Memory B cell (primary cell): ENCODE measurements at regions not wholly inside any gene's neighbourhood (a gene's known extent, or its start where the extent isn't known, plus 50 kb on each side); places are given as distances from the start of the nearest gene placed in this dataset.
"Not testable (repeated sequence)": the region's sequence is repeated elsewhere in the genome, so short reads cannot be mapped to it uniquely, and the experiment has no call there.

Experiments used
- ATAC-seq: fragments of 150-1000 bp; cut with Tn5 transposase; 2 replicates; pipeline ENCODE4 v1.10.0; 2021; ENCODE audit warnings: low read depth, mild to moderate bottlenecking, moderate library complexity
- DNase-seq, 2 donors: peaks; one replicate each; pipeline ENCODE4 v3.0.0; 2022; ENCODE audit warnings: low spot score in 2 of 2
- H3K27ac Mint-ChIP-seq: one replicate; pipeline ENCODE4 v1.8.0; 2022; ENCODE audit warnings: mild to moderate bottlenecking, moderate library complexity, mixed read lengths
- H3K27me3 Mint-ChIP-seq: one replicate; pipeline ENCODE4 v1.8.0; 2022; ENCODE audit warnings: mixed read lengths
- H3K36me3 Mint-ChIP-seq: one replicate; pipeline ENCODE4 v1.8.0; 2022; ENCODE audit warnings: mild to moderate bottlenecking, mixed read lengths
- H3K4me1 Mint-ChIP-seq: one replicate; pipeline ENCODE4 v1.8.0; 2022; ENCODE audit warnings: mixed read lengths
- H3K4me3 Mint-ChIP-seq: one replicate; pipeline ENCODE4 v1.8.0; 2022; ENCODE audit warnings: mild to moderate bottlenecking, moderate library complexity, mixed read lengths
- H3K9me3 Mint-ChIP-seq: one replicate; pipeline ENCODE4 v1.8.0; 2022; ENCODE audit warnings: mixed read lengths

DNA sequence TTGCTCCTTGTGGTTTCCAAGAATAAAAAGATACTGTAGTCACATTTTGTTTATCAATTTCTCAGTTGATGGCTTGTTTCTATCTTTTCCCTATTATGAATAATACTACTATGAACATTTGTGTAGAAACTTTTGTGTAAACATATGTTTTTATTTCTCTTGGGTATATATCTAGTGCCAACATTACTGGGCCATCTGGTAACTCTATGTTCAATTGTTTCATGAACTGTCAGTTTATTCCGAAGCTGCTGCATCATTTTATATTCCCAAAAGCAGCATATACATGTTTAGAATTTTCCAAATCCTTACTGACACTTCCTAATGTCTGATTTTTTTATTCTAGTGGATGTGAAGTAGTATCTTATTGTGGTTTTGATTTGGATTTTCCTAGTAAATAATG is 737.6 kb upstream of the TMEFF2 start:
- Mint-ChIP-seq H3K27ac (no peak overlapping the region), H3K36me3 (no peaks in the 10 kb centered on the region), H3K4me1 (no peaks in the 10 kb centered on the region), H3K9me3 (no peaks in the 10 kb centered on the region), H3K27me3 (no peaks in the 10 kb centered on the region), H3K4me3 (no peak overlapping the region)
- ATAC-seq (no peak), DNase-seq (no peak)

DNA sequence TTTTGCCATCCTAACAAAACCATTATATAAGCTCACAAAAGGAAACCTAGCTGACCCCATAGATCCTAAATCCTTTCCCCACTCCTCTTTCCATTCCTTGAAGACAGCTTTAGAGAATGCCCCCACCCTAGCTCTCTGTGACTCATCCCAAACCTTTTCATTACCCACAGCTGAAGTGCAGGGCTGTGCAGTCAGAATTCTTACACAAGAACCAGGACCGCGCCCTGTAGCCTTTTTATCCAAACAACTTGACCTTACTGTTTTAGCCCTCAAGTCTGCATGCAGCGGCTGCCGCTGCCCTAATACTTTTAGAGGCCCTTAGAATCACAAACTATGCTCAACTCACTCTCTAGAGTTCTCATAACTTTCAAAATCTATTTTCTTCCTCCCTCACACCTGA is 726.9 kb upstream of the TMEFF2 start:
- H3K27me3 Mint-ChIP-seq, ATAC-seq, DNase-seq, H3K9me3 Mint-ChIP-seq, H3K27ac Mint-ChIP-seq, H3K4me1 Mint-ChIP-seq, H3K36me3 Mint-ChIP-seq, H3K4me3 Mint-ChIP-seq: not testable (repeated sequence)

DNA sequence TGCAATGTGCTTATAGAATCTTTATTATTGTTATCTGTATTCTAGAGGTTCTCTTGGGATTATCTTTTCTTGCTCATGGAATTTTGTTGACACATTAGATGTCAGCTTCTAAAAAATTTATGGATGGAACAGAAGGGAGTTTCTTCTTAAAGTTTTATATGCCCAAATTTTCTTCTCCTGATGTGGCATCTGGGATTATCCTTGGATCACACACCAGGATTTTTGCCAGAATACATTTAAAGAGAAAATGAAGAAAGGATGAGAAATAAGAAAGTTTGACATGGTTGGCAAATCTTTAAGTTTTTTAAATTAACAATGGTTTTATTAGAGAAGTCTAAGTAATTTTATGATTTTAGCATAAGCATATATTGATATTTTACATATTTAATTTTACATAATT is 706.7 kb upstream of the TMEFF2 start:
- Mint-ChIP-seq H3K27me3 (no peaks in the 10 kb centered on the region), H3K4me3 (no peak overlapping the region), H3K36me3 (no peaks in the 10 kb centered on the region), H3K4me1 (no peaks in the 10 kb centered on the region), H3K9me3 (no peaks in the 10 kb centered on the region), H3K27ac (no peak overlapping the region)
- DNase-seq = no peak
- ATAC-seq = no peak

DNA sequence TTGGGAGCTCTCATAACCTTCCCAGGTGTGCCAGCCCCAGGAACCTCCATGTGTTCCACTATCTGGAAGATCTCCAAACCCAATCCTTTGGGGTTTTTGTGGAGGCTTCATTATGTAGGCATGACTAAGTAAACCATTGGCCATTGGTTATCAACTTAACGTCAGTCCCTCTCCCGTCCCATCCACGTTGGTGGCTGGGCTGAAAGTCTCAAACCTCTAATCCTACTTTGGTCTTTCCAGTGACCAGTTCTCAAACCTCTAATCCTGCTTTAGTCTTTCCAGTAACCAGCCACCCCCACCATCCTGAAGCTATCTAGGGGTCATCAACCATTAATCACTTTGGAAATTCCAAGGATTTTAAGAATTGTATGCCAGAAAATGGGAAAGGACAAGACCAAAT is 704.7 kb upstream of the TMEFF2 start:
- no peak overlapping the region for H3K4me3 Mint-ChIP-seq
- H3K36me3 Mint-ChIP-seq = no peaks in the 10 kb centered on the region
- no peaks in the 10 kb centered on the region for H3K4me1 Mint-ChIP-seq
- DNase-seq (no peak), ATAC-seq (no peak)
- no peak overlapping the region for H3K27ac Mint-ChIP-seq
- H3K9me3 Mint-ChIP-seq = no peaks in the 10 kb centered on the region
- no peaks in the 10 kb centered on the region for H3K27me3 Mint-ChIP-seq

DNA sequence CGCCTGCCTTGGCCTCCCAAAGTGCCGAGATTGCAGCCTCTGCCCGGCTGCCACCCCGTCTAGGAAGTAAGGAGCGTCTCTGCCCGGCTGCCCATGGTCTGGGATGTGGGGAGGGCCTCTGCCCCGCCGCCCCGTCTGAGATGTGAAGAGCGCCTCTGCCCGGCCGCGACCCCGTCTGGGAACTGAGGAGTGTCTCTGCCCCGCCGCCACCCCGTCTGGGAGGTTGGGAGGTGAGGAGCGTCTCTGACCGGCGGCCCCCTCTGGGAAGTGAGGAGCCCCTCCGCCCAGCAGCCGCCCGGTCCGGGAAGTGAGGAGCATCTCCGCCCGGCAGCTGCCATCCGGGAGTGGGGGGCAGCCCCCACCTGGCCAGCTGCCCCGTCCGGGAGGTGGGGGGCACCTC is 699.2 kb upstream of the TMEFF2 start:
- H3K27me3 Mint-ChIP-seq, H3K36me3 Mint-ChIP-seq, H3K9me3 Mint-ChIP-seq, DNase-seq, ATAC-seq, H3K4me3 Mint-ChIP-seq, H3K4me1 Mint-ChIP-seq, H3K27ac Mint-ChIP-seq: not testable (repeated sequence)

DNA sequence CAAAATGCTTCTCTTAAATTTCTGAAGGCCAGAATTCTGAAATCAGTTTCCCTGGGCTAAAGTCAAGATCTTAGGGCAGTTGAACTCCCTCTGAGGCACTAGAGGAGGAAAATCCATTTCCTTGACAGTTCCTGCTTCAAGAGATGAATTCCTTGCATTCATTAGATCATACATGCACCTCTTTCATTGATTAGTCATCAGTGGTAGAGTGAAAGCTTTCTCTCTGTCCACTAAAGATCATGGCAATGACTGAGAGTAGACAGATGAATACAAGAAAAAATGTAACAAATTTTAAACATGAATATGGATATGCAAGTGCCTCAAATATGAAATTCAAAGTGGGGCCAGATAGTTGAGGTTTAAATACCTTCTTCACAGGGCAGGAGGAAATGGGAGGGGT is 693.4 kb upstream of the TMEFF2 start:
- no peaks in the 10 kb centered on the region for H3K27me3 Mint-ChIP-seq
- H3K4me3 Mint-ChIP-seq = no peak overlapping the region
- no peaks in the 10 kb centered on the region for H3K9me3 Mint-ChIP-seq
- no peaks in the 10 kb centered on the region for H3K36me3 Mint-ChIP-seq
- H3K4me1 Mint-ChIP-seq = no peaks in the 10 kb centered on the region
- DNase-seq = no peak
- no peak for ATAC-seq
- H3K27ac Mint-ChIP-seq = no peak overlapping the region

DNA sequence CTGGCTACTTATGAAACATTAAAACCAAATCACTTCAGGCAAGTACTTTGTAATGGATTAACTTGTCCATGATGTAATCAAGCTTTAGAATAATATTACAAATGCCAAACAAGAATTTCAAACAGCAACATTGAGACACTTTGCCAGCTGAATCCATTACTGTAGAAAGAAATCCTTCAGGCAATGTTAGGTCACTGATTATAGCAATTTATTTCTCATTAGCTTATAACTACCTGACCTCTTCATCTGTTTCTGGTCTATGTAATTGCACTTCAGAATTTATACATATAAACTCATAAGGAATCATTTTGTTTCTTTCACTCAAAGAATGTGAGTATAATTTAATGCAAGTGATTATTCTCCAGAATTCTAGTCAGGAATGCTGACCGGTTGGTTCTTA is 692.6 kb upstream of the TMEFF2 start:
- Mint-ChIP-seq H3K9me3 (no peaks in the 10 kb centered on the region), H3K36me3 (no peaks in the 10 kb centered on the region)
- ATAC-seq = no peak

DNA sequence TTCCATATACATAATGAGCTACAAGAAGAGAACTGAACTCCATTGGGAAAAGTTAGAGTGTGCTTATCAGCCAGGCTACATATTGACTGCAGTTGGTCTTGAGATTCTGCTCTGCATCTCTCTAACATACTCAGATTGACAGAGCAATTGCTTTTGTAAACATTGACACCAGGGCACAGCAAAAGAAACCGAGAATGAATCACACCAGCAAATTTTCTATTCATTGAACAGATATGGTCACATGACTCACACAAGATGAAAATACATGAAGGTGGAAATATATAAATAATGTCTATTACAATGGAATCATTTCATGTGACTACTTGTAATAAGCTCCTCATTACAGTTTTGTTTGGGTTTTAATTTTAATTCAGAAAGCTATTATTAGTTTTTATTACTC is 691.9 kb upstream of the TMEFF2 start:
- H3K27ac Mint-ChIP-seq = no peak overlapping the region
- no peaks in the 10 kb centered on the region for H3K36me3 Mint-ChIP-seq
- no peaks in the 10 kb centered on the region for H3K4me1 Mint-ChIP-seq
- no peaks in the 10 kb centered on the region for H3K27me3 Mint-ChIP-seq
- ATAC-seq = no peak
- no peak overlapping the region for H3K4me3 Mint-ChIP-seq
- no peaks in the 10 kb centered on the region for H3K9me3 Mint-ChIP-seq
- no peak for DNase-seq

More for the DNA sequence above, 692.6 kb upstream of the TMEFF2 start:
- DNase-seq = no peak
- Mint-ChIP-seq H3K4me3 (no peak overlapping the region), H3K27ac (no peak overlapping the region), H3K27me3 (no peaks in the 10 kb centered on the region), H3K4me1 (no peaks in the 10 kb centered on the region)

DNA sequence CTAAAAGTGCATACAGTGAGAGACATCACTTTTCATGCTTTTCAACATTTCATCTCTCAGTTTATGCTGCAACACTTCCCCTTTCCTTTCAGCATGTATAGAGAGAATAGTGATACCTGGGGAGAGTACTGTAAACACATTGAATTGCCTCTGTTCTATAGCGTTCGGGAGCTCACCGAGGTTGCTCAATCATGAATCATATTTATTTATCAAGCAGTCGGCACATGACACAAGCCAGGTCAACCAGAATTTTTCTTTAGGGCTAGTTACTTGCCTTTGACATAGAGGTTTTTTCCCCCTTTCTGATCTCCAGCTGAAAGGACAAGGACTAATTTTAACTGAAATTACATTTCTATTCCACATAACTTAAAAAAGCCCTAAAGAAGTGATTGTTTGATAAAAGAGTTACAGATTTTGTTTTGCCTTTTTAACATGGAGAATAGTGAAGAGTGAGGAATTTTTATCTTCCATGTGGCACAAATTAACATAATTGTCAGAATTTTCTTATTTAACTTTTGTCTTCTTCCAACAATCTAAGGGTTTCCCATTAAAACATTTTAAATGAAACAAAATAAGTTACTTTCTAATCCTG is 690.9 kb upstream of the TMEFF2 start:
- DNase-seq (no peak), ATAC-seq (no peak)
- H3K27me3 Mint-ChIP-seq = no peaks in the 10 kb centered on the region
- no peaks in the 10 kb centered on the region for H3K9me3 Mint-ChIP-seq
- no peak overlapping the region for H3K27ac Mint-ChIP-seq
- no peak overlapping the region for H3K4me3 Mint-ChIP-seq
- no peaks in the 10 kb centered on the region for H3K36me3 Mint-ChIP-seq
- H3K4me1 Mint-ChIP-seq = no peaks in the 10 kb centered on the region

DNA sequence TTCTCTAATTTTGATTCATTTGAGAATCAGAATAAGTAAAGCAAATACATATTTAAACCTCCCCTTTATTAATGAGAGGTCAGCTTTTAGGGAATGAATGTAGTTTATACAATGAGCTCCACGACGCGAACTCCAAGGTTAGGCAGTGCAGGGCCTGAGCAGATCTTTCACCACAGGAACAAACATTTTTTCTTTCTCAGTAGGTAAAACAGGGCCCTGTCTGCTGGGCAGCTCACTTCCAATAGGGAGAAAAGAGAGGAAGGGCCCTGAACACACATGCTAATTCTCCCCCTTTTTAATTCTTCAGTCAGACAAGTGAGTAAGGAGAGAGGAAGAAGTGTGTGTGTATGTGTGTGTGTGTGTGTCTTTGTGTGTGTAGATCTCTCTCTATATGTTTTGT is 682.4 kb upstream of the TMEFF2 start:
- no peaks in the 10 kb centered on the region for H3K36me3 Mint-ChIP-seq
- no peak for DNase-seq
- no peaks in the 10 kb centered on the region for H3K27me3 Mint-ChIP-seq
- ATAC-seq = no peak
- H3K9me3 Mint-ChIP-seq = peaks cover 2% of the 10 kb centered on the region
- H3K27ac Mint-ChIP-seq = no peak overlapping the region
- H3K4me1 Mint-ChIP-seq = no peaks in the 10 kb centered on the region
- no peak overlapping the region for H3K4me3 Mint-ChIP-seq

DNA sequence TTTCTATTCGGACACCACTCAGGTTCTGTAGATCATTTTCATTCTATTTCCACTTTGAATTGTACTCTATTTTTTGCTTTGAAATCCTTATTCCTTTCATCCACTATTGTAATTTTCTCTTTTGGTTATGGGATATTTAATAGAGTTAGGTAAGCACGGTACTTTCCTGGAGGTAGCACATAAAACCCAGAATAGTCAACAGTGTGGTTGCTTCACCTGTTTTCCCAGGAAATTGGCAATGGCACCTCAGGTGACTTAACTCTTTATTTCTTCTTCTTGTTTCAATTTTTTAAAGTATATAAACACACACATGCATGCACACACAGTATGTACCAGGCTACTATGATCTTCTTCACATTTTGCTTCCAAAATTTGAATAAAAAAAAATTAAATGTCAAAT is 682.0 kb upstream of the TMEFF2 start:
- Mint-ChIP-seq H3K36me3 (no peaks in the 10 kb centered on the region), H3K27me3 (no peaks in the 10 kb centered on the region)
- no peak for ATAC-seq

DNA sequence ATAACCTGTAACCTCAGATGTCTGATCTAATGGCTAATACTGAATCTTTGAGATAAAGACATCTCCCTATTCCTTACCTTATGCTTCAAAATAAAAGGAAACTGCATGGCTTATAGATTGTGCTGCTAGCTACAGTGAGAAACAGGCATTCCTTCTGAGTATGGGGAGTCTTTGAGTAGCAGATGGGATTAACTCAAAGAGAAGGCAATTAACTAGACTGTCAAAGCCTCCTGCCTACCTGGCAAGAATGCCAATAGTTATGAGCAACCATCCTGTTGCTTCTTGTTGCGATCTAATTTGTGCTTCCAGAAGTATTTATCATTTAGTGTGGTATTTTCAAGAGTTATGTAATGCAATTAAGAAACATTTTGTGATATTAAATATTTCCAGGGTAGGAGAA is 660.0 kb upstream of the TMEFF2 start:
- H3K4me3 Mint-ChIP-seq = no peak overlapping the region
- no peak for ATAC-seq
- no peaks in the 10 kb centered on the region for H3K4me1 Mint-ChIP-seq
- H3K27ac Mint-ChIP-seq = no peak overlapping the region
- H3K36me3 Mint-ChIP-seq = no peaks in the 10 kb centered on the region
- H3K27me3 Mint-ChIP-seq = no peaks in the 10 kb centered on the region
- peaks cover 1% of the 10 kb centered on the region for H3K9me3 Mint-ChIP-seq
- DNase-seq = no peak

More for the DNA sequence above, 682.0 kb upstream of the TMEFF2 start:
- Mint-ChIP-seq H3K4me1 (no peaks in the 10 kb centered on the region), H3K4me3 (no peak overlapping the region), H3K27ac (no peak overlapping the region), H3K9me3 (peaks cover 2% of the 10 kb centered on the region)
- no peak for DNase-seq

DNA sequence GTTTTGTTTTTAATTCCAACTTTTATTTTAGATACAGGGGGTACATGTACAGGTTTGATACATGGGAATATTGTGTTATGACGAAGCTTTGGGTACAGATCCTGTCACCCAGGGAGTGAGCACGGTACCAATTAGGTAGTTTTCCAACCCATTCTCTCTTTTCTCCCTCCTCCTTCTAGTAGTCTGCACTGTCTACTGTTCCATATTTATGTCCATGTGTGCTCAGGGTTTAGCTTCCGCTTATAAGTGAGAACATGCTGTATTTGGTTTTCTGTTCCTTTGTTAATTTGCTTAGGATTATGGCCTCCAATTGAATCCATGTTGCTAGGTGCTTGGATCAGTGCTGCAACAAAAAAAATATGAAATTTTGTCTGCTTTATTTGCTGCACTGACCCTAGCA is 659.3 kb upstream of the TMEFF2 start:
- Mint-ChIP-seq H3K27me3 (no peaks in the 10 kb centered on the region), H3K9me3 (peaks cover 1% of the 10 kb centered on the region), H3K36me3 (no peaks in the 10 kb centered on the region), H3K27ac (no peak overlapping the region), H3K4me1 (no peaks in the 10 kb centered on the region), H3K4me3 (no peak overlapping the region)
- ATAC-seq (no peak), DNase-seq (no peak)

DNA sequence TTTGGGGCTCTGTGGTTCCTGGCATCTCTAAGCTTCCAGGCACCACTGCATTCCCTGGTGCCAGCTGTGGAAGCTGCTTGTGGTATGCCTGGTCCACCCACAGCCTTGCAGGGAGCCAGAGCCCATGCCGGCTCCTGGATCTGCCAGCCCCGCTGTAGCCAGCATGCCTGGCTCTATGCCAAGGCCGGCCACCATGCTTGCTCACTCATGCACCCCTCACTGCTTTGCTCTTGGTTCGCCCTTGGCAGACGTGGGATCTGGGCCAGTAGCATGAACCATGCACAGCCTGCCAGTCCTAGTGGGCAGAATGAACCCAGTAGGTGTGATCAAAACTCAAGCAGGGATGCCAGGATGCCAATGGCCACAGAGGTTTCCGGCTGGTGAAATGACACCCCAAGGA is 634.2 kb upstream of the TMEFF2 start:
- ATAC-seq (no peak), DNase-seq (no peak)
- Mint-ChIP-seq H3K36me3 (no peaks in the 10 kb centered on the region), H3K4me3 (no peak overlapping the region), H3K9me3 (peaks cover 1% of the 10 kb centered on the region), H3K27ac (no peak overlapping the region), H3K27me3 (no peaks in the 10 kb centered on the region), H3K4me1 (no peaks in the 10 kb centered on the region)

DNA sequence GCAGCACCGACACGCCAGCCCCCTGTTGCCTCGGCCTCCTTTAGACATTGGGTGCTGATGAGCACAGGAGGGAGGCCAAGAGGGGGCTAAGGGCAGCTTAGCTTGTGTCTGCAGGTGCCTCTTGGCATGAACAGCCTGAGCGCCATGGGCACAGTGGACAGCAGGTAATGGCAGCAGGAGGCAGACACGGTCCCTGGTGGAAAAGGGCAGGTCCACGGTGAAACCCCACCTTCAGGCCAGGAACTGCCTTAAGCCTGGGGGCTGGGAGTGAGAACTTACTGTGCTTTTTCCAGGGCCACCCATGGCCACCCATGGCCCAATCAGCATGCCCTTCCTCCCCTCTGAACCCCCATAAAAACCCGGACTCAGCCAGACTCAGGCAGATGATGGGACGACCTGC is 633.4 kb upstream of the TMEFF2 start:
- ATAC-seq = no peak
- Mint-ChIP-seq H3K9me3 (peaks cover 1% of the 10 kb centered on the region), H3K27me3 (no peaks in the 10 kb centered on the region), H3K4me3 (no peak overlapping the region), H3K36me3 (no peaks in the 10 kb centered on the region), H3K4me1 (no peaks in the 10 kb centered on the region), H3K27ac (no peak overlapping the region)
- no peak for DNase-seq
